Activated T-helper 2 cell treated with anti-CD3 and anti-CD28 coated beads, Interferon-gamma antibody, Interleukin-2, Interleukin-4, amounts not matched to agents 10 μg/mL and 5 μg/mL and 100 μg/mL, durations not matched to agents 14 hours and 24 hours and 36 hours (primary cell): ENCODE measurements at regions not wholly inside any gene's neighbourhood (a gene's known extent, or its start where the extent isn't known, plus 50 kb on each side); places are given as distances from the start of the nearest gene placed in this dataset.

ENCODE experiments used
- DNase-seq: peaks from one replicate; pipeline ENCODE4 v3.0.0; 2021; ENCODE audit warnings: low spot score
- H3K27ac Mint-ChIP-seq: one replicate; pipeline ENCODE4 v1.8.0; 2021; ENCODE audit warnings: mixed read lengths
- H3K27me3 Mint-ChIP-seq: one replicate; pipeline ENCODE4 v1.8.0; 2021; ENCODE audit warnings: low read depth, mixed read lengths
- H3K36me3 Mint-ChIP-seq: one replicate; pipeline ENCODE4 v1.8.0; 2021; ENCODE audit warnings: low read depth, mixed read lengths
- H3K4me1 Mint-ChIP-seq: one replicate; pipeline ENCODE4 v1.8.0; 2021; ENCODE audit warnings: low read depth, mixed read lengths
- H3K4me3 Mint-ChIP-seq: one replicate; pipeline ENCODE4 v1.8.0; 2021; ENCODE audit warnings: low read depth, mild to moderate bottlenecking, moderate library complexity, mixed read lengths
- H3K9me3 Mint-ChIP-seq: one replicate; pipeline ENCODE4 v1.8.0; 2021; ENCODE audit warnings: mixed read lengths
- intact Hi-C: fragments of 100-400 bp; cut with micrococcal nuclease; formaldehyde crosslinking; loops from one replicate; pipeline ENCODE4 v1.15.1; 2023

DNA sequence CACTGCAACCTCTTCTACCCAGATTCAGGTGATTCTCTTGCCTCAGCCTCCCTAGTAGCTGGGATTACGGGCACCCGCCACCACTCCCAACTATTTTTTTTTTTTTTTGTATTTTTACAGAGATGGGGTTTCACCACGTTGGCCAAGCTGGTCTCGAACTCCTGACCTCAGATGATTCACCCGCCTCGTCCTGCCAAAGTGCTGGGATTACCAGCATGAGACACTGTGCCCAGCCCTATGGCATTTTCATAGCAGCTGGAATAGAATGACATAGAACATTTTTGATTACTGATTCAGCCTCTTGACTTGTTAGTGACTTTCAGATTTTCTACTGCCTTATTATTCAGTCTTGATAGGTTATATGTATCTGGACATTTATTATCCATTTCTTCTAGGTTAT, 1046.2 kb downstream of the AMY1C start:
- intact Hi-C loops: no loop called here
- Mint-ChIP-seq H3K27me3 (no peaks in the 10 kb centered on the region), H3K27ac (no peak overlapping the region), H3K9me3 (peaks cover 27% of the 10 kb centered on the region), H3K4me3 (no peak overlapping the region), H3K36me3 (no peaks in the 10 kb centered on the region), H3K4me1 (no peaks in the 10 kb centered on the region)
- no peak for DNase-seq

DNA sequence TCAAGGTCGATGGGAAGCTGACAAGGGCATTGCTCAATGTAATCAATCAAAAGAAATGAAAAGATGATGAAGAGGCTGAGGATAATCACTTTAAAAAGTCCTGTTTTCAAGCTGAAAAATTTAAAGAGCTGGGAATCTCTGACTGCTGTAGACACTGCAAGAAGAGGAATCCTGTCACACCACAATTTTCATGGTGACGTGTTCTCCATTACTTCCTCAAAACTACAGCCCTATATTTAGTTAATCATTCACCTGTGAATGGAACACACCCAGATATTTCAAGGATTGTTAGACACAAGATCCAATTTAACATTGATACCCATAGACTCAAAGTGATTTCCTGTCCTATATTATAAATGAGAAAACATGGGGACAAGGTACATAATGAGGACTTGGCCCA, 1048.3 kb downstream of the AMY1C start:
- DNase-seq: no peak
- Mint-ChIP-seq H3K4me1 (no peaks in the 10 kb centered on the region), H3K4me3 (no peak overlapping the region), H3K36me3 (no peaks in the 10 kb centered on the region), H3K27me3 (no peaks in the 10 kb centered on the region), H3K27ac (no peak overlapping the region), H3K9me3 (peaks cover 21% of the 10 kb centered on the region)
- intact Hi-C loops: no loop called here

DNA sequence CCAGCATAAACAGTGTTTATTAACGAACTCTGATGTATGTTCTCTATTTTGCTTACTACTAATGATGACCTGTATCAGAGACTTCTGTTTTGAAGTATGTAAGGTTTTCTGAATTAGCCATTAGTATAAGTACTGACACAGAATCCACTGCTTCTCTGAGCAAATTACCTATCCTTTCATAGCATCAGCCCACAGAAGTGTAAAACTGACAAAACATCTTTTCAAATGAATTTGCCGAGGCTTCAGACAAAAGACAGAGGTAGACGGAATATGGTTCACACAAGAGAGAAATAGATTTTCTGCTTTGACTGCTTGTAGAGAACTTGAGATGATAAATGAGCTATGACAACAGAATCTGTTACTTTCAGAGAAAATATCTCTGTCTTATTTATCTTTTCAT, 1051.6 kb downstream of the AMY1C start:
- no peak overlapping the region for H3K4me3 Mint-ChIP-seq
- H3K4me1 Mint-ChIP-seq: no peaks in the 10 kb centered on the region
- intact Hi-C loops: no loop called here
- no peak overlapping the region for H3K27ac Mint-ChIP-seq
- no peak for DNase-seq
- H3K27me3 Mint-ChIP-seq: no peaks in the 10 kb centered on the region
- H3K36me3 Mint-ChIP-seq: no peaks in the 10 kb centered on the region
- peaks cover 20% of the 10 kb centered on the region for H3K9me3 Mint-ChIP-seq

DNA sequence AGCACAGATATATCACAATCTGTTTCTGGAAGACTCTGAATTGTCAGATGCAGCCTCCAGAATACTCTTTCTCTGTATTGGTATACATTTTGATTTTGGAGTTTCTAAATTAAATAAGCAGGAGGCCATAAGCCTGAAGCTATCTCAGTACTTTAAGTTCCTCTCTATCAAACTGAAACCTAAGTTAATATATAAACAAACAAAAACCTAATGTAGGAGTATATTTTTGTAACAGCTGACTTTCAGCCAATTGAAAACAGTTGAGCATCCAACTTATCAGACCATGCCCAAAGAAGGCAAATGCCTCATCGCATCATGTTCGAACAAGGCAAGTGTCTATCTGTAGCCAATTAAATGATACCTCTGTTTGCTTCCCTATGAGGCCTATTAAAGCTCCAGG, 1054.4 kb downstream of the AMY1C start:
- H3K27ac Mint-ChIP-seq: no peak overlapping the region
- H3K27me3 Mint-ChIP-seq: no peaks in the 10 kb centered on the region
- no peaks in the 10 kb centered on the region for H3K36me3 Mint-ChIP-seq
- no peak overlapping the region for H3K4me3 Mint-ChIP-seq
- H3K4me1 Mint-ChIP-seq: no peaks in the 10 kb centered on the region
- H3K9me3 Mint-ChIP-seq: peaks cover 17% of the 10 kb centered on the region
- intact Hi-C loops: no loop called here
- no peak for DNase-seq

DNA sequence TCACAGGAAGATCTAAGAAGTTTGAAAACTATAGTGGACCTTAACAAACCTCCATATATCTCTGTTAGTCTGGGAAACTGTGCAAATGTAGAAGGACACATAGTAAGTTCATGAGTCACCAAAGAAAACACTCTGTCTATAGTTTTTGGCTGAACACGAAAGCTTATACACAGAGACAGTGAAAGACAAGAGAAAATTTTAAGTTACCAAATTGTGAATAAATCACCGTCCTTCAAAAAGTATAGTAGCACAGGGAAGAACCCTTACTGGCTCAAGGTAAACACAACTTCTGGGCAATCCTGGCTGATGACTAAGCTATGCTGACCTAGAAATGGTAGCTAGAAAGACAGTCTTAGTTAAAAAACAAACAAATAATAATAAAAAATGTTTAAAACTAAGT, 1057.9 kb downstream of the AMY1C start:
- Mint-ChIP-seq H3K27ac (no peak overlapping the region), H3K4me3 (no peak overlapping the region), H3K4me1 (no peaks in the 10 kb centered on the region), H3K9me3 (peaks cover 17% of the 10 kb centered on the region), H3K36me3 (no peaks in the 10 kb centered on the region), H3K27me3 (no peaks in the 10 kb centered on the region)
- intact Hi-C loops: no loop called here
- no peak for DNase-seq

DNA sequence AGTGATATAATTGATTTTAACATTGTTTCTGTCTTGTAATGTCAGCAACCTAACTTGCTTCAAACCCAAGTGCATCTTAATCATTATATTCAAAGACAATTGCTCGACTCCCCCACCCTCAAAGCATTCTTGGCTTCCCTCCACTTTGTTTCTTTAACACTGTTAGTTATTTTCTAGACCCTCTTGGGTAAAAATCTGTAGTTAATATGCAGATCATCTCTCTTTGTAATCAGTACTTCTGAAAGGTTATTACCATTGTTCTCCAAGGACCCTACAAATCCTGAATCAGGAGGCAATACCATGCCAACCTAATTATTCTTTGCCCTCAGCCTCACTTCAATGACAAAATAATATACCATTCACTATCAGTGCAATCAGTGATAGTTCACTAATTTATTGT, 1075.7 kb downstream of the AMY1C start:
- peaks cover 10% of the 10 kb centered on the region for H3K9me3 Mint-ChIP-seq
- intact Hi-C loops: no loop called here

DNA sequence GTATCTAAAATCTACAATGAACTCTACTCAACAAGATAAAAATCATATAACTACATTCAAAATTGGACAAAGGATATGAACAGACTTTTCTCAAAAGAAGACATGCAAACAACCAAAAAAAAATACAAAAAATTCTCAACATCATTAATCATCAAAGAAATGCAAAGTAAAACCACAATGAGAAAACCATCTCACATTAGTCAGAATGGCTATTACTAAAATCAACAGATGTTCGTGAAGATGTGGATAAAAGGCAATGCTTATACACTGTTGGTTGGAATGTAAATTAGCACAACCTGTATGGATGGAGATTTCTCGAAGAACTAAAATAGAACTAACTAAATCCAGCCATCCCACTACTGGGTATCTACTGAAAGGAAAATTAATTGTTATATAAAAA, 1080.8 kb downstream of the AMY1C start:
- H3K27ac Mint-ChIP-seq: no peak overlapping the region
- intact Hi-C loops: no loop called here

More for the DNA sequence above, 1075.7 kb downstream of the AMY1C start:
- H3K27me3 Mint-ChIP-seq: no peaks in the 10 kb centered on the region
- no peak overlapping the region for H3K27ac Mint-ChIP-seq
- H3K4me1 Mint-ChIP-seq: no peaks in the 10 kb centered on the region
- H3K36me3 Mint-ChIP-seq: no peaks in the 10 kb centered on the region
- DNase-seq: no peak
- no peak overlapping the region for H3K4me3 Mint-ChIP-seq

DNA sequence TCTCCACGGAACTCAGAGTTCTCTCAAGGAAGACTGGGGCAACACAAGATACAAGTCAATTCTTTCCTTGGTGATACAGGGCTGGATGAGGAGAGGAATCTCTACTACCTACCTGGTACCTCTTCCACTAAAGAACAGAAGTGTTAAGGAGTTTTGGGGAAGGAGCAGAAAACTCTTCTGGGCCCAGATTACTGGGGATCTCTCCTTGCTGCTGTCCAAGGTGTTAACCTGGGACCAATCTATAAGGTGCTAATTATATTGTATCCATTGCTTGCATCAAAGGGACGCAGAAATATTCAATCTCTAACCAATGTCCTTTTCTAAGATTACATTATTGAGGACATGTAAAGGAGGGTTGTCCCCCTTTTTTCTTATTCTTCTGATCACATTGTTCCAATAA, 1102.5 kb downstream of the AMY1C start:
- Mint-ChIP-seq H3K27me3 (no peaks in the 10 kb centered on the region), H3K4me1 (no peaks in the 10 kb centered on the region), H3K27ac (no peak overlapping the region), H3K9me3 (peaks cover 10% of the 10 kb centered on the region), H3K4me3 (no peak overlapping the region), H3K36me3 (no peaks in the 10 kb centered on the region)
- DNase-seq: no peak
- intact Hi-C loops: no loop called here

More for the DNA sequence above, 1080.8 kb downstream of the AMY1C start:
- Mint-ChIP-seq H3K4me1 (no peaks in the 10 kb centered on the region), H3K27me3 (no peaks in the 10 kb centered on the region), H3K9me3 (peaks cover 40% of the 10 kb centered on the region), H3K4me3 (no peak overlapping the region), H3K36me3 (no peaks in the 10 kb centered on the region)
- no peak for DNase-seq

DNA sequence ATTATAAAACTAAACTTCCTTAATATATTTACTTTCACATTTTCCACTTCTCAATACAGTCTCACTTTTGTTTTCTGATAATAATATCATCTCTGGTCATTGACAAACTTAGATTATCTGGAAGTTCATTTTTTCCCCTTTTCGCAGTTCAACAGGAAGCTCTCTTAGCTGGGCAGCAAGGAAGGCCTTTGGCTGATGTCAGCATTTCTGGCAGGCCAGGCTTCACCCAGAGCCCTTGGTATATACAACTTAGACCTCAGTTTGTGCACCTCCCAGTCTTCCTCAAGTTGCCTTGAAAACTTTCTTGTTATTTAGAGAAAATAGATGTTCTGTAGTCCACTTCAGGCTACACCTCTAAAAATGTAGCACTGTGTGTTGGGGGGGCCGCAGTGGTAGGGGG, 1103.6 kb downstream of the AMY1C start:
- no peaks in the 10 kb centered on the region for H3K4me1 Mint-ChIP-seq
- H3K27ac Mint-ChIP-seq: no peak overlapping the region
- H3K9me3 Mint-ChIP-seq: peaks cover 20% of the 10 kb centered on the region
- no peak for DNase-seq
- no peaks in the 10 kb centered on the region for H3K36me3 Mint-ChIP-seq
- intact Hi-C loops: no loop called here
- H3K4me3 Mint-ChIP-seq: no peak overlapping the region
- no peaks in the 10 kb centered on the region for H3K27me3 Mint-ChIP-seq

DNA sequence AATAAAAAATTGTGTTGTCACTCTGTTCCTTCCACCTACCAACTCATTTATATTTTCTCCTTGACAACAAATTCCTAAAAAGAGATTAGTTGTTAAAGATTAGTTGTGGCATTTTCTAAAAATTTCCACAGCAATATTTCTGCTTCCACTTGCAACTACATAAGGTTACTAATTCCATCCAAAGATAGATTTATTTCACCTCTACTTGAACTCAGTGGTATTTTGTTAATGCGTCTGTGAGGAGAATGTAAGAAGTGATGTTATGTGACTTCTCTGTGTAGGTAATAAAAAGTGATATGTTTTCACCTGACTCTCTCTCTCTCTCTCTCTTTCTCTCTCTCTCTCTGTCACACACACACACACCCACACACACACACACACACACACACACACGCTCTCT, 1104.8 kb downstream of the AMY1C start:
- Mint-ChIP-seq H3K36me3 (no peaks in the 10 kb centered on the region), H3K4me1 (no peaks in the 10 kb centered on the region), H3K27ac (no peak overlapping the region), H3K9me3 (peaks cover 28% of the 10 kb centered on the region), H3K4me3 (no peak overlapping the region), H3K27me3 (no peaks in the 10 kb centered on the region)
- no peak for DNase-seq
- intact Hi-C loops: no loop called here

DNA sequence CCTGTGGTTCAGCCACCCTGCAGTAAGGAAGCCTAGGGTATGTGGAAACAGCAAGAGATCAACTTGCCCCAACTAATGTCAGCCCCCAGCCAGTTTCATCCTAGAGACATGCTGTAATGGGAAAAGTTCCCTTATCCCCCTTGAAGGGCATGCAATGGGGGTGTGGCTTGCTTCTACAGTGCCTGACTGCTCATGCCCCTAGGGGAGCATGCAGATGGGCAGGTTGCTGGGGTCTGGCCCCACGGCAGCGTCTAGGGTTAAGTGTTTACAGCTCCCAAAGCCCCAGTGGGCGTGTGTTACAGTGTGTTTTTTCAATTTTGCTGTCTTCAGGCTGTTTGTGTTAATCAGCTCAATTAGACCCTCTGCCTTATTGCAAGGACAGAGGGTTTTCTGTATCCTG, 1105.9 kb downstream of the AMY1C start:
- H3K27ac Mint-ChIP-seq: no peak overlapping the region
- H3K27me3 Mint-ChIP-seq: no peaks in the 10 kb centered on the region
- no peaks in the 10 kb centered on the region for H3K4me1 Mint-ChIP-seq
- H3K36me3 Mint-ChIP-seq: no peaks in the 10 kb centered on the region
- intact Hi-C loops: no loop called here
- peaks cover 32% of the 10 kb centered on the region for H3K9me3 Mint-ChIP-seq
- DNase-seq: no peak
- no peak overlapping the region for H3K4me3 Mint-ChIP-seq

DNA sequence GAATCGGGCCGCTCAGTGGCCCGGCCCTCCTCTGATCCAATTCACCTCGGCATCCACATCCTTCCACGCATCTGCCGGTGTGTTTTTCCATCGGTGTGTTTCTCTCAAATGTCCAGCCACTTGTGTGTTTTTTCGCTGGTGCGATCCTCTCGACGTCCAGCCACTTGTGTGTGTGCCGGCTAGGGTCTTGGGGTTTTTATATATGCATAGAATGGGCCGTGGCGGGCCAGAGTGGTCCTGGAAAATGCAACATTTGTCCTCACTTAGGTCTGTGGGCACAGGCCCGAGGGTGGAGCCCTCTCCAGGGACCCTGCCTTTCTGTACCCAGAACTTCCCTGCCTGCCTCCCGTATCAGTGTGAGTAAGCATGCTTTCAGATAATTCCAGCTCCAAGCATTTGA, 1106.4 kb downstream of the AMY1C start:
- H3K36me3 Mint-ChIP-seq: no peaks in the 10 kb centered on the region
- no peak overlapping the region for H3K27ac Mint-ChIP-seq
- H3K27me3 Mint-ChIP-seq: no peaks in the 10 kb centered on the region
- no peak overlapping the region for H3K4me3 Mint-ChIP-seq
- no peaks in the 10 kb centered on the region for H3K4me1 Mint-ChIP-seq
- H3K9me3 Mint-ChIP-seq: peaks cover 32% of the 10 kb centered on the region
- DNase-seq: no peak
- intact Hi-C loops: no loop called here

DNA sequence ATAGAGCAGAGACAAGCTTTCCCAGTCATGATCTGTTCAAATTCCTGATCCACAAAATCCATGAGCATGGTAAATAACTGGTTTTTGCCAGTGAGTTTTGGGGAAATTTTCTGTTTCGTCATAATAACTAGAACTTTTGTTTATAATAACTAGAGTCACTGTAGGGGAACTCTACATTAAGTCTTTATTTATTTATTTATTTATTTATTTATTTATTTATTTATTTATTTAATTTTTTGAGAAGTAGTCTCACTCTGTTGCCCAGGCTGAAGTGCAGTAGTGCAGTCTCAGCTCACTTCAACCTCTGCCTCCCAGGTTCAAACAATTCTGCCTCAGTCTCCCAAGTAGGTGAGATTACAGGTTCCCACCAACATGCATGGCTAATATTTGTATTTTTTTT, 1106.8 kb downstream of the AMY1C start:
- intact Hi-C loops: no loop called here

DNA sequence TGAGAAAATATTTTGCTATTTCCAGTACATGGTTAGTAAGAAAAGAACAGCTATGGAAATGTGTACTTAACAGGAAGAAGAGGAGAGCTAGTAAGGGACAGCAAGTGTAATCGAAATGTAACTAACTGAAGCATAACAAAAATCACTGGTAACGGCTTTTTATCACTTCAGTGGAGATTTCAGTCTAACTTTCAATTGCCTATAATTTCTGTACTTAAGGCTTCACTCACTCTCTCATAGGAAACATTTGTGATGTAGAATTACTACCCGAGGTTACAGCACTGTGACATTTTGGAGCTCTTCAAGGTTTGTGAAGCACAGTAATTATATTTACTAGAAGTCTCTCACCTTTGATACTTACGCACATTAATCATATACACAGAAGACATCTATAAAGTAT, 1119.1 kb downstream of the AMY1C start:
- H3K36me3 Mint-ChIP-seq: no peaks in the 10 kb centered on the region
- intact Hi-C loops: no loop called here
- no peak overlapping the region for H3K27ac Mint-ChIP-seq
- no peaks in the 10 kb centered on the region for H3K4me1 Mint-ChIP-seq
- H3K9me3 Mint-ChIP-seq: peaks cover 29% of the 10 kb centered on the region
- no peak for DNase-seq
- H3K4me3 Mint-ChIP-seq: no peak overlapping the region
- H3K27me3 Mint-ChIP-seq: no peaks in the 10 kb centered on the region

More for the DNA sequence above, 1106.8 kb downstream of the AMY1C start:
- H3K4me1 Mint-ChIP-seq: no peaks in the 10 kb centered on the region
- peaks cover 32% of the 10 kb centered on the region for H3K9me3 Mint-ChIP-seq
- H3K36me3 Mint-ChIP-seq: no peaks in the 10 kb centered on the region
- H3K27me3 Mint-ChIP-seq: no peaks in the 10 kb centered on the region
- no peak for DNase-seq
- no peak overlapping the region for H3K4me3 Mint-ChIP-seq
- H3K27ac Mint-ChIP-seq: no peak overlapping the region
